Natural killer cell (primary cell): ENCODE measurements at regions not wholly inside any gene's neighbourhood (a gene's known extent, or its start where the extent isn't known, plus 50 kb on each side); places are given as distances from the start of the nearest gene placed in this dataset.

Experiments used
- ATAC-seq, 3 donors: fragments of 150-1000 bp in 2 of 3; fragments of 200-7000 bp in 1 of 3; cut with Tn5 transposase; 1 replicate in 1 of 3; 2 replicates in 2 of 3; pipeline ENCODE4 v1.10.0; 2021; ENCODE audit warnings: mild to moderate bottlenecking in 2 of 3, moderate library complexity in 2 of 3
- DNase-seq, 2 donors: peaks; one replicate each; pipeline versions ENCODE4 v3.0.0 to v3.0.0-alpha.2; 2013 to 2021; ENCODE audit warnings: mixed read lengths in 1 of 2
- H3K27ac ChIP-seq: one replicate; pipeline ENCODE4 v1.5.1; 2013; ENCODE audit warnings: mild to moderate bottlenecking, low read length
- H3K27me3 ChIP-seq: one replicate; pipeline ENCODE4 v1.6.1; 2013; ENCODE audit warnings: low read length; ENCODE audit not compliant: control insufficient read depth, insufficient read depth
- H3K36me3 ChIP-seq: one replicate; pipeline ENCODE4 v1.6.1; 2013; ENCODE audit warnings: low read length; ENCODE audit not compliant: control insufficient read depth, insufficient read depth
- H3K4me1 ChIP-seq: one replicate; pipeline ENCODE4 v1.6.1; 2013; ENCODE audit warnings: low read length; ENCODE audit not compliant: control insufficient read depth, insufficient read depth
- H3K4me3 ChIP-seq: one replicate; pipeline ENCODE4 v1.5.1; 2013; ENCODE audit warnings: low read length
- H3K9me3 ChIP-seq: one replicate; pipeline ENCODE4 v1.6.1; 2013; ENCODE audit warnings: low read length; ENCODE audit not compliant: control insufficient read depth, insufficient read depth
- H3K27ac Mint-ChIP-seq, 2 donors: one replicate each; pipeline ENCODE4 v1.8.0; 2022; ENCODE audit warnings: mild to moderate bottlenecking in 2 of 2, mixed read lengths in 2 of 2, moderate library complexity in 1 of 2
- H3K27me3 Mint-ChIP-seq, 2 donors: one replicate each; pipeline ENCODE4 v1.8.0; 2022; ENCODE audit warnings: low read depth in 2 of 2, mixed read lengths in 2 of 2
- H3K36me3 Mint-ChIP-seq: one replicate; pipeline ENCODE4 v1.8.0; 2022; ENCODE audit warnings: mixed read lengths
- H3K4me1 Mint-ChIP-seq, 2 donors: one replicate each; pipeline ENCODE4 v1.8.0; 2022; ENCODE audit warnings: mixed read lengths in 2 of 2
- H3K4me3 Mint-ChIP-seq: one replicate; pipeline ENCODE4 v1.8.0; 2022; ENCODE audit warnings: mild to moderate bottlenecking, moderate library complexity, mixed read lengths
- H3K9me3 Mint-ChIP-seq, 2 donors: one replicate each; pipeline ENCODE4 v1.8.0; 2022; ENCODE audit warnings: mixed read lengths in 2 of 2
- CTCF ChIP-seq: fragments of 200-600 bp; IDR thresholded peaks from one replicate; pipeline ENCODE4 v1.8.0; 2022; ENCODE audit warnings: antibody characterized with exemption
- WGBS: methylation state at CpG from one replicate; pipeline ENCODE4 v1.1.7; 2013; ENCODE audit warnings: missing lambda C conversion rate; ENCODE audit not compliant: insufficient coverage; 5-methylcytosine and 5-hydroxymethylcytosine counted together
- intact Hi-C: fragments of 100-400 bp; cut with micrococcal nuclease; formaldehyde crosslinking; loops from one replicate; pipeline ENCODE4 v1.14.2; 2022

GRCh38 chr6:40728643-40729042 lies 141.5 kb upstream of the LRFN2 start:
- no CpG with 5 or more reads among the region's 3 CpGs for WGBS
- TF ChIP-seq CTCF: no peak
- DNase-seq (no peak), ATAC-seq (no peak)
- Mint-ChIP-seq H3K27ac (no peak overlapping the region), H3K27me3 (no peaks in the 10 kb centered on the region), H3K4me3 (no peak overlapping the region), H3K36me3 (no peaks in the 10 kb centered on the region), H3K4me1 (no peaks in the 10 kb centered on the region), H3K9me3 (no peaks in the 10 kb centered on the region)
- Histone ChIP-seq H3K27ac (no peak overlapping the region), H3K4me3 (no peak overlapping the region), H3K4me1 (no peaks in the 10 kb centered on the region), H3K27me3 (no peaks in the 10 kb centered on the region), H3K36me3 (no peaks in the 10 kb centered on the region), H3K9me3 (no peaks in the 10 kb centered on the region)
- intact Hi-C loops: no loop called here

GRCh38 chr6:40727271-40727670 lies 140.1 kb upstream of the LRFN2 start:
- Histone ChIP-seq H3K9me3 (no peaks in the 10 kb centered on the region), H3K27ac (no peak overlapping the region), H3K36me3 (no peaks in the 10 kb centered on the region), H3K4me1 (no peaks in the 10 kb centered on the region), H3K4me3 (no peak overlapping the region), H3K27me3 (no peaks in the 10 kb centered on the region)
- Mint-ChIP-seq H3K4me1 (no peaks in the 10 kb centered on the region), H3K4me3 (no peak overlapping the region), H3K36me3 (no peaks in the 10 kb centered on the region), H3K9me3 (no peaks in the 10 kb centered on the region), H3K27ac (no peak overlapping the region), H3K27me3 (no peaks in the 10 kb centered on the region)
- intact Hi-C loops: no loop called here
- WGBS: no CpG with 5 or more reads among the region's 1 CpG
- no peak for TF ChIP-seq CTCF
- no peak for DNase-seq
- ATAC-seq: no peak

GRCh38 chr6:40726853-40727252 lies 139.7 kb upstream of the LRFN2 start:
- Mint-ChIP-seq H3K36me3 (no peaks in the 10 kb centered on the region), H3K4me3 (no peak overlapping the region), H3K27ac (no peak overlapping the region), H3K9me3 (no peaks in the 10 kb centered on the region), H3K27me3 (no peaks in the 10 kb centered on the region), H3K4me1 (no peaks in the 10 kb centered on the region)
- no peak for TF ChIP-seq CTCF
- ATAC-seq (no peak), DNase-seq (no peak)
- Histone ChIP-seq H3K27me3 (no peaks in the 10 kb centered on the region), H3K9me3 (no peaks in the 10 kb centered on the region), H3K27ac (no peak overlapping the region), H3K4me3 (no peak overlapping the region), H3K4me1 (no peaks in the 10 kb centered on the region), H3K36me3 (no peaks in the 10 kb centered on the region)
- WGBS: 93% methylated on average over 3 of the region's 5 CpGs
- intact Hi-C loops: no loop called here

GRCh38 chr6:40725390-40725789 lies 138.2 kb upstream of the LRFN2 start:
- intact Hi-C loops: no loop called here
- H3K4me3 Mint-ChIP-seq: no peak overlapping the region
- DNase-seq (no peak), ATAC-seq (no peak)
- no peaks in the 10 kb centered on the region for H3K36me3 ChIP-seq
- TF ChIP-seq CTCF: no peak
- H3K36me3 Mint-ChIP-seq: no peaks in the 10 kb centered on the region
- WGBS: 97% methylated on average over 2 of the region's 2 CpGs
- no peaks in the 10 kb centered on the region for H3K27me3 ChIP-seq
- H3K4me3 ChIP-seq: no peak overlapping the region
- H3K9me3 Mint-ChIP-seq: no peaks in the 10 kb centered on the region
- no peaks in the 10 kb centered on the region for H3K27me3 Mint-ChIP-seq
- H3K4me1 Mint-ChIP-seq: no peaks in the 10 kb centered on the region
- no peak overlapping the region for H3K27ac Mint-ChIP-seq
- H3K27ac ChIP-seq: no peak overlapping the region
- no peaks in the 10 kb centered on the region for H3K9me3 ChIP-seq
- no peaks in the 10 kb centered on the region for H3K4me1 ChIP-seq
